ENCODE measurements at regions not wholly inside any gene's neighbourhood (a gene's known extent, or its start where the extent isn't known, plus 50 kb on each side); places are given as distances from the start of the nearest gene placed in this dataset.

DNA sequence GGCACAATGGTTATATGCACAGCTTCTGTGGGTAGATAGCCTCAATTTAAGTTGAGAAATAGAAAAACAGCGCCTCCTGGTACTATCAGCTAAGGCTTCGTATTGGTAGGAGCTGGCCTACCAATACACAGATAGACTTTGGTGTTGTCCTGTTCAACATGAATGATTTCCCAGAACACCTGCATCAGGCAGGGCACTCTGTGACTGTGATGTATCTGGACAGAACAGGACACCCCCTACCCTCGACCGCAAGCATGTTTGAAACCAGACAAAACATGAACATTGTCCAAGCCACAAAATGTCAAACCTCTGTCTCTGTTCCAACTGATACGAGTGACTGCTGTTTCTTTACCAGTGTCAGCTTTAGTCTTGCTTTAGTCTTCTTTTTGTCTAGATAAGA lies 144.9 kb downstream of the HAPSTR1 start:
- TF ChIP-seq, protein P1, sequence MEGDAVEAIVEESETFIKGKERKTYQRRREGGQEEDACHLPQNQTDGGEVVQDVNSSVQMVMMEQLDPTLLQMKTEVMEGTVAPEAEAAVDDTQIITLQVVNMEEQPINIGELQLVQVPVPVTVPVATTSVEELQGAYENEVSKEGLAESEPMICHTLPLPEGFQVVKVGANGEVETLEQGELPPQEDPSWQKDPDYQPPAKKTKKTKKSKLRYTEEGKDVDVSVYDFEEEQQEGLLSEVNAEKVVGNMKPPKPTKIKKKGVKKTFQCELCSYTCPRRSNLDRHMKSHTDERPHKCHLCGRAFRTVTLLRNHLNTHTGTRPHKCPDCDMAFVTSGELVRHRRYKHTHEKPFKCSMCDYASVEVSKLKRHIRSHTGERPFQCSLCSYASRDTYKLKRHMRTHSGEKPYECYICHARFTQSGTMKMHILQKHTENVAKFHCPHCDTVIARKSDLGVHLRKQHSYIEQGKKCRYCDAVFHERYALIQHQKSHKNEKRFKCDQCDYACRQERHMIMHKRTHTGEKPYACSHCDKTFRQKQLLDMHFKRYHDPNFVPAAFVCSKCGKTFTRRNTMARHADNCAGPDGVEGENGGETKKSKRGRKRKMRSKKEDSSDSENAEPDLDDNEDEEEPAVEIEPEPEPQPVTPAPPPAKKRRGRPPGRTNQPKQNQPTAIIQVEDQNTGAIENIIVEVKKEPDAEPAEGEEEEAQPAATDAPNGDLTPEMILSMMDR (IDR thresholded peaks at IDR 0.05; ENCODE audit: low read depth, low read length): no peak
- H3K4me3 ChIP-seq (replicated peaks in 1 of 2; ENCODE audit: low read depth in 2 of 2, low read length in 2 of 2): no peak overlapping the region
- DNase-seq (ENCODE audit: low read depth in 2 of 2): no peak

DNA sequence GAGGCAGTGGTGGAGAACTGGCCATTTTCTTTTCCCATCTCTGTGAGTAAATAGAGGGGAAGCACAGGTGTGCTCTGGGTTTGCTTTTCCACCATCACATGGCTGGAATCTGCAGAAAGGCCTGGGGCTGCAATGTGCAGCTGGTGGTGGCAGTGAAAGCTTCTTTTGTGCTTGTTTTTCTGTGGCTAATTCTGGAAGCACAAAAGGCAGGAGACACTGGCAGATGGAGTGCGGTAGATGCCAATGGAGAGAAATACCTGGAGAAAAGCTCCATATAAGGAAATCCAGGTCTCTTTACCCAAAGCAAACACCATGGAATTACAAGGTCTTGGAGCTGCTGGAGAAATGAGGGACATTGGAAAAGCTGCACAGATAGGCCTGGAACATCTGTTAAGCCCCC lies 146.9 kb downstream of the HAPSTR1 start:
- TF ChIP-seq, protein P1 (IDR thresholded peaks at IDR 0.05; ENCODE audit: low read depth, low read length): no peak
- no peak for DNase-seq (ENCODE audit: low read depth in 2 of 2)
- no peak overlapping the region for H3K4me3 ChIP-seq (replicated peaks in 1 of 2; ENCODE audit: low read depth in 2 of 2, low read length in 2 of 2)

DNA sequence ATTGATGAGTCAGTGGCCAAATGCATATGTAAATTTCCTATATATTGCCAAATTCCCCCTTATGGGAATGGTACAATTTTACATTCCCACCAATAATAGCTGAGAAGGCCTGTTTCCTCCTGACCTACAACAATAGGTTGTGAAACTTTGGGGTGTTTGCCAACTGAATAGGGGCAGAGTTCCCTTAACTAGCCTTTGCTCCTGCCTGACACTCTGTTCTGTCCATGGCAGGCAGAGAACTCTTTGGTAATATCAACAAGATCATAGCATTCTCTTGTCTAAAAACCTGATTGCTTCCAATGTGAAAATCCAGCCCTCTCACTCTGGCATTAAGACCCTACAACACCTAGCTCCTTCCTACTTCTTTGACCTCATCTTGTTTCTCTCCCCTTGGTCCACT lies 149.7 kb downstream of the HAPSTR1 start:
- H3K4me3 ChIP-seq (replicated peaks in 1 of 2; ENCODE audit: low read depth in 2 of 2, low read length in 2 of 2): no peak overlapping the region
- TF ChIP-seq, protein P1 (IDR thresholded peaks at IDR 0.05; ENCODE audit: low read depth, low read length): no peak
- DNase-seq (ENCODE audit: low read depth in 2 of 2): no peak

DNA sequence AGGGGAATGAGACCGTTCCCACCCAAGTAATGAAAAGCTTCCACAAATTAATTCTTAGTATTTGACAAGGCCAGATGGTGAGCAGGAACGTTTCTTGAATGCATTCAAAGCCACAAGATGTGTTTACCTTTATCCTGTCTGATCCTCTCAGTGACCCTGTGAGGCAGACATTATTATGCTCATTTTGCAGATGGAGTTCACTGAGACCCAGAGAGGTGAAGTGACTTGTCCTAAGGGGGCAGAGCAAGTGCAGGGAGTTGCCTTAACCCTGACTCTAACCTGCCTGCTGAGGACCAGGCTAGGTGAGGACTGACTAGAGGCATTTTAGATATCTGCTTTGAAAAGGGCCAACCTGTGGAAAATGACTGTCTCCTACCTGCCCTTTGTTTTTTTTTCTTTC lies 156.7 kb downstream of the HAPSTR1 start:
- H3K4me3 ChIP-seq (replicated peaks in 1 of 2; ENCODE audit: low read depth in 2 of 2, low read length in 2 of 2): no peak overlapping the region
- TF ChIP-seq, protein P1 (IDR thresholded peaks at IDR 0.05; ENCODE audit: low read depth, low read length): no peak
- no peak for DNase-seq (ENCODE audit: low read depth in 2 of 2)

DNA sequence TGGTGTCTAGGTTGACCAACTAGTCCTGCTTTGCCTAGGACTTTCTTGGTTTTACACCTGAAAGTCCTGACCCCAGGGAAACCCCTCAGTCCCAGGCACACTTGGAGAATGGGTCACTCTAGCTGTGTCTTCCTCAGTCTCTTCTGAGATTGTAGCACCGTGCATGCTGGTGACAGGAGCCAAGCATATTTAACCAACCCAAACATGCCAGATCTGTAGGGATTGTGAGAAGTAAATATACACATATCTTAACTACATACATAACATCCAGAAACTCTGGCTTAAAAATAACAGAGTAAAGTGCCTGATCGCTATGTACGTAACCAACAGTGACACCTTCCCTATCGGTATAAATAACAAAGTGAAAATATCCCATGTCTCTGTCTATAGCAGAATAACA lies 158.1 kb downstream of the HAPSTR1 start:
- TF ChIP-seq, protein P1 (IDR thresholded peaks at IDR 0.05; ENCODE audit: low read depth, low read length): no peak
- DNase-seq (ENCODE audit: low read depth in 2 of 2): no peak
- H3K4me3 ChIP-seq (replicated peaks in 1 of 2; ENCODE audit: low read depth in 2 of 2, low read length in 2 of 2): no peak overlapping the region

DNA sequence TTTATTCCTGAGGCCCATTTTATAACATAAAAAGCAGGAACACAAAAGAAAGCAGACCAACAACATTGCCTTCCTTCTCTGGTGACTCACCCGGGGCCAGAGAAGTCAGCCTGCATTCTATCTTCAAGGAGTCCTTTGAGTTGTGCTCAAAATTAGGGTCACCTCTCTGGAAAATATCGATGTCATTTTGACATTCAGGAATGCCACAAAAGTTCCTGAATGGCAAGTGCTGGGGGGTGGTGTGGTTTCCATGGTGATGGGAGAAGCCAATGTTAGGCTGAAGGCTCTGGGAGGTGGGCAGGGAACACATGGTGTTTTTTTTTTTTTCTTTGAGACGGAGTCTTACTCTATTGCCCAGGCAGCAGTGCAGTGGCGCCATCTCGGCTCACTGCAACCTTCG lies 159.6 kb downstream of the HAPSTR1 start:
- no peak for DNase-seq (ENCODE audit: low read depth in 2 of 2)
- H3K4me3 ChIP-seq (replicated peaks in 1 of 2; ENCODE audit: low read depth in 2 of 2, low read length in 2 of 2): no peak overlapping the region
- TF ChIP-seq, protein P1 (IDR thresholded peaks at IDR 0.05; ENCODE audit: low read depth, low read length): no peak

DNA sequence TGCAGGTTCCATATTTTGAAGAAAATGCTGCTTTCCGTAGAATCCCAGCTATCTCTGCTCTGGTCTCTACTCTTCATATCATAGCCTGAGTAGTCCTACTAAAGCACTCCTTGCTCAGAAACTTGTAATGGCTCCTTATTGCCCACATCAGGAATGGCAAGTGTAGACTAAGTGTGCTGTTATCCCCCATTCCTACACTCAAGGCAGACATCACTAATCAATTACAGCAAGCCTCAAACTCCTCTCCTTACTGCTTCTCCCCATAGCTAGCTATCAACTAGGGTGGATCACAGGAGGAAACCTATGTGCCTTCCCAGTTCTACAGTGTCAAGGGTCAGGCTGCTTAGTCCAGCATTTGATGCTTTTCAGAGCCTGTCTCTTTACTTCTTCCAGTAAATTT lies 163.4 kb downstream of the HAPSTR1 start:
- TF ChIP-seq, protein P1 (IDR thresholded peaks at IDR 0.05; ENCODE audit: low read depth, low read length): no peak

More for the DNA sequence above, 163.4 kb downstream of the HAPSTR1 start:
- DNase-seq (ENCODE audit: low read depth in 2 of 2): no peak
- H3K4me3 ChIP-seq (replicated peaks in 1 of 2; ENCODE audit: low read depth in 2 of 2, low read length in 2 of 2): no peak overlapping the region
